ENCODE measurements at regions not wholly inside any gene's neighbourhood (a gene's known extent, or its start where the extent isn't known, plus 50 kb on each side); places are given as distances from the start of the nearest gene placed in this dataset.

- no peaks in the 10 kb centered on the region for H3K4me1 ChIP-seq (ENCODE audit: control insufficient read depth in 1 of 2, insufficient read depth in 2 of 2, low read length in 2 of 2)
- no peaks in the 10 kb centered on the region for H3K36me3 ChIP-seq (ENCODE audit: control insufficient read depth in 1 of 2, insufficient read depth in 2 of 2, low read length in 2 of 2)
- H3K9me3 ChIP-seq (ENCODE audit: control insufficient read depth in 1 of 2, low read length in 2 of 2): no peaks in the 10 kb centered on the region
- H3K4me3 ChIP-seq (ENCODE audit: low read depth in 1 of 2, low read length in 2 of 2): no peak overlapping the region
- no peaks in the 10 kb centered on the region for H3K27me3 ChIP-seq (ENCODE audit: low read depth, low read length)
- H3K27ac ChIP-seq (ENCODE audit: low read length): no peak overlapping the region
Observed at GRCh38 chr13:21796066-21796465, 125.2 kb downstream of the FGF9 start.

DNA sequence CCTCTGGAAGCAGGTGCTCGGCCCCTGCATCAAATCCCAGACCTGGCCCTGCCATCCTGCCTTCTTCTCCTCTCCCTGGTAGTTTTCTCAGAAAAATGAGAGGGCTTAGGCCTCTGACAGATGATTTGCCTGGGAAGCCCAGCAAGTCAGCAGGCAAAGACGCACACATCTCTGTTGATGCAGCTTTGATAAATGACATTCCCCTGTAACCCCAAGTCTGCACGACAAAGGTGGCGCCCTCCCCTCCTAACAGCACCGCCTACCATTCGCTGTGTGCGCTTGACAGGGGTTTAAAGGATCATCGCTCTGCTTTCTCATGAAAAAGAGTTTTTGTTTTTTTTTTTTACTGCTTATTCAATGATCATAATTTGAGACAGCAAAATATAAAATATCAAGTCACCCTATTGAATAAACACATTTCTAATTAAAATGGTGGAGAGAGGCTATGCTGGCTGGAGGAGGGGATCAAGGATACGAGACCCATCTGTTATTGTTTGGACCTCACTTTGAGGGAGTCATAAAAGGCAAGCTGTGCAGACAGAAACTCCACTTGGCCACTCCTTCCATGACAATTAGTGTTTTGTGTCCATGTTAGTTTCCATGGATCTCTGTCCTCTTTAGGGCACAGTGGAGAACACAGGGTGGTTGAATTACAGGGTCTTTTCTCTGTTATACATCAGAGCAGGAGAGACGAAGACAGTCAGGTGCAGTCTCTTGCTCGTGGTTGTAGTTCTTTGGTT lies 126.1 kb downstream of the FGF9 start:
- Histone ChIP-seq H3K4me3 (ENCODE audit: low read depth in 1 of 2, low read length in 2 of 2) (no peak overlapping the region), H3K36me3 (ENCODE audit: control insufficient read depth in 1 of 2, insufficient read depth in 2 of 2, low read length in 2 of 2) (no peaks in the 10 kb centered on the region), H3K27ac (ENCODE audit: low read length) (no peak overlapping the region), H3K27me3 (ENCODE audit: low read depth, low read length) (no peaks in the 10 kb centered on the region), H3K9me3 (ENCODE audit: control insufficient read depth in 1 of 2, low read length in 2 of 2) (no peaks in the 10 kb centered on the region), H3K4me1 (ENCODE audit: control insufficient read depth in 1 of 2, insufficient read depth in 2 of 2, low read length in 2 of 2) (no peaks in the 10 kb centered on the region)

GRCh38 chr13:21797736-21798135 lies 126.9 kb downstream of the FGF9 start:
- Histone ChIP-seq H3K4me3 (ENCODE audit: low read depth in 1 of 2, low read length in 2 of 2) (no peak overlapping the region), H3K4me1 (ENCODE audit: control insufficient read depth in 1 of 2, insufficient read depth in 2 of 2, low read length in 2 of 2) (no peaks in the 10 kb centered on the region), H3K9me3 (ENCODE audit: control insufficient read depth in 1 of 2, low read length in 2 of 2) (no peaks in the 10 kb centered on the region), H3K36me3 (ENCODE audit: control insufficient read depth in 1 of 2, insufficient read depth in 2 of 2, low read length in 2 of 2) (no peaks in the 10 kb centered on the region), H3K27ac (ENCODE audit: low read length) (no peak overlapping the region), H3K27me3 (ENCODE audit: low read depth, low read length) (no peaks in the 10 kb centered on the region)

GRCh38 chr13:21798181-21798580 lies 127.3 kb downstream of the FGF9 start:
- Histone ChIP-seq H3K27me3 (ENCODE audit: low read depth, low read length) (no peaks in the 10 kb centered on the region), H3K4me1 (ENCODE audit: control insufficient read depth in 1 of 2, insufficient read depth in 2 of 2, low read length in 2 of 2) (no peaks in the 10 kb centered on the region), H3K27ac (ENCODE audit: low read length) (no peak overlapping the region), H3K36me3 (ENCODE audit: control insufficient read depth in 1 of 2, insufficient read depth in 2 of 2, low read length in 2 of 2) (no peaks in the 10 kb centered on the region), H3K4me3 (ENCODE audit: low read depth in 1 of 2, low read length in 2 of 2) (no peak overlapping the region), H3K9me3 (ENCODE audit: control insufficient read depth in 1 of 2, low read length in 2 of 2) (no peaks in the 10 kb centered on the region)

- no peaks in the 10 kb centered on the region for H3K9me3 ChIP-seq (ENCODE audit: control insufficient read depth in 1 of 2, low read length in 2 of 2)
- H3K4me3 ChIP-seq (ENCODE audit: low read depth in 1 of 2, low read length in 2 of 2): no peak overlapping the region
- H3K4me1 ChIP-seq (ENCODE audit: control insufficient read depth in 1 of 2, insufficient read depth in 2 of 2, low read length in 2 of 2): no peaks in the 10 kb centered on the region
- H3K36me3 ChIP-seq (ENCODE audit: control insufficient read depth in 1 of 2, insufficient read depth in 2 of 2, low read length in 2 of 2): no peaks in the 10 kb centered on the region
- H3K27me3 ChIP-seq (ENCODE audit: low read depth, low read length): no peaks in the 10 kb centered on the region
- no peak overlapping the region for H3K27ac ChIP-seq (ENCODE audit: low read length)
Observed at GRCh38 chr13:21799671-21800070, 128.8 kb downstream of the FGF9 start.

DNA sequence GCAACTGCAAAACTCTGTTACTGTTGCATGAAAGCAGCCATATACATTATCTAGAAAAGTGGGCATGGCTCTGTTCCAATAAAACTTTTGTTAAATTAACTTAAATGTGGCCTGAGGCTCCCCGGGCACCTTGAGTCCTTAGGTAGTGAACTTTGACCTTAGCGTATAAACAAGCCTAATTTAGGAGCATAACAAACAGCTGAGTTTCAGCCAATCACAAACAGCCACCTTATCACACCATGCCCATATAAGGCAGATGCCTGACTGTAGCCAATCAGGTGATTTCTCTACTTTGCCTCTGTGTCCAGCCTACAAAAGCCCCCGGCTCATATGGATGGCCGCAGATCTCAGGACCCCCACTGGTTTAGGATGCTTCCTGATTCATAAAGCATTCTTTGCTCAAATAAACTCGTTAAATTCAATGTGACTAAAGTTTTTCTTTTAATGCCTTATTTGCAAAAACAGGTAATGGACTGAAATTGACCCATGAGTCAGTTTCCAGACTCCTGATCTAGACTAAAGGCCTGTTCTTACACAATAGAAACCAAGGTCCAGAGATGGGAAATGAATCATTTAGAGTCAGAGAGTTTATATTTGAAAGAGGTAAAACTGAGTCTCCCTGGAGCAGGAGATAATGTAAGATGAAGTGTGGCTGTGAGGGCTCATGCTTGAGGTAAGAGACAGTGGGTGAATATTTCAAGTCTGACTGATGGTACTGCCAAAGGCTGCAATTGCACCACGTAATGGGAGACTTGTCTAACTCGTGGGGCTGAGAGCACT lies 130.2 kb downstream of the FGF9 start:
- H3K9me3 ChIP-seq (ENCODE audit: control insufficient read depth in 1 of 2, low read length in 2 of 2): no peaks in the 10 kb centered on the region
- no peak overlapping the region for H3K4me3 ChIP-seq (ENCODE audit: low read depth in 1 of 2, low read length in 2 of 2)
- no peaks in the 10 kb centered on the region for H3K27me3 ChIP-seq (ENCODE audit: low read depth, low read length)
- H3K27ac ChIP-seq (ENCODE audit: low read length): no peak overlapping the region
- H3K36me3 ChIP-seq (ENCODE audit: control insufficient read depth in 1 of 2, insufficient read depth in 2 of 2, low read length in 2 of 2): no peaks in the 10 kb centered on the region
- H3K4me1 ChIP-seq (ENCODE audit: control insufficient read depth in 1 of 2, insufficient read depth in 2 of 2, low read length in 2 of 2): no peaks in the 10 kb centered on the region

- no peaks in the 10 kb centered on the region for H3K27me3 ChIP-seq (ENCODE audit: low read depth, low read length)
- no peak overlapping the region for H3K4me3 ChIP-seq (ENCODE audit: low read depth in 1 of 2, low read length in 2 of 2)
- no peaks in the 10 kb centered on the region for H3K4me1 ChIP-seq (ENCODE audit: control insufficient read depth in 1 of 2, insufficient read depth in 2 of 2, low read length in 2 of 2)
- H3K9me3 ChIP-seq (ENCODE audit: control insufficient read depth in 1 of 2, low read length in 2 of 2): no peaks in the 10 kb centered on the region
- H3K27ac ChIP-seq (ENCODE audit: low read length): no peak overlapping the region
- no peaks in the 10 kb centered on the region for H3K36me3 ChIP-seq (ENCODE audit: control insufficient read depth in 1 of 2, insufficient read depth in 2 of 2, low read length in 2 of 2)
Observed at GRCh38 chr13:21805733-21806132, 134.9 kb downstream of the FGF9 start.

DNA sequence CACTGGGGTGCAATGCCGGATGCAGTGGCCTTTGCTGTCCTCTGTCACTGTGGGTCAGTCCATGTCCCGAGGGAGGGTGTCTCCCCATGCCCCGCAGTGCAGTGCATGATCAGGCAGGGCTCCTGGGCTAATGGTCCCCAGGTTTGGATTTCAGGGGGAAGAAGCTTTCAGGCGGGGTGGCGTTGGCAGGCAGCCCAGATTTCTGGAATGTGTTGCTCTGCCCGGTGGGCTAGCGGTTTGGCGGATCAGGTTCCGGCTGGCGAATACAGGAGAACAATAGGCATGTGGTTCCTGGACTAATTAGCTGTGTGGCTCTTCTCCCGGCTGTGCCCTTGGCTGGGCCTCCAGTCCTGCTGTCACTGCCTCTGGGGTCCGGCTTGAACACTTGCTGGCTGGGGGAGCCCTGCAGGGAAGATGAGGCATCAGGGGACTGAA lies 141.3 kb downstream of the FGF9 start:
- H3K36me3 ChIP-seq (ENCODE audit: control insufficient read depth in 1 of 2, insufficient read depth in 2 of 2, low read length in 2 of 2): no peaks in the 10 kb centered on the region
- no peaks in the 10 kb centered on the region for H3K27me3 ChIP-seq (ENCODE audit: low read depth, low read length)
- no peaks in the 10 kb centered on the region for H3K4me1 ChIP-seq (ENCODE audit: control insufficient read depth in 1 of 2, insufficient read depth in 2 of 2, low read length in 2 of 2)
- H3K4me3 ChIP-seq (ENCODE audit: low read depth in 1 of 2, low read length in 2 of 2): no peak overlapping the region
- no peaks in the 10 kb centered on the region for H3K9me3 ChIP-seq (ENCODE audit: control insufficient read depth in 1 of 2, low read length in 2 of 2)
- H3K27ac ChIP-seq (ENCODE audit: low read length): no peak overlapping the region

GRCh38 chr13:21813110-21813509 lies 142.2 kb downstream of the FGF9 start:
- no peak overlapping the region for H3K27ac ChIP-seq (ENCODE audit: low read length)
- H3K27me3 ChIP-seq (ENCODE audit: low read depth, low read length): no peaks in the 10 kb centered on the region
- no peak overlapping the region for H3K4me3 ChIP-seq (ENCODE audit: low read depth in 1 of 2, low read length in 2 of 2)
- no peaks in the 10 kb centered on the region for H3K36me3 ChIP-seq (ENCODE audit: control insufficient read depth in 1 of 2, insufficient read depth in 2 of 2, low read length in 2 of 2)
- H3K9me3 ChIP-seq (ENCODE audit: control insufficient read depth in 1 of 2, low read length in 2 of 2): no peaks in the 10 kb centered on the region
- H3K4me1 ChIP-seq (ENCODE audit: control insufficient read depth in 1 of 2, insufficient read depth in 2 of 2, low read length in 2 of 2): no peaks in the 10 kb centered on the region

DNA sequence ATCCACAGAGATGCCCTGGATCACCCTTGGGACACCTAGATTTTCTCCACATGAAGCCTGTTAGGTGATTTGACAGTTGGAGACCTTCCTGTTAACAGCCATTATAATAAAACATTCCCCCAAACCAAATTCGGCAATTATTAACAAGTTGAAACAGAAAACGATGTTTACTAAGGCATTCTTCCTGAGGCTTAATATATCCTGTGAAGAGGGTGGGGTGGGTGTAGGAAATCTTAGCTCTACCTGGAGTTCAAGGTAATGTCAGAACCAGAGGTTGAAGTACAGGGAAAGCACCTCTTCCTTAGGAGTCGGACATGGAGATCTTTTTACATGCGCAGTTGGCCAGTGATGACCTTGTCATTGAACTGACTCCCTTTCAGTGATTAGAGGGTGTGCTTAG lies 143.0 kb downstream of the FGF9 start:
- Histone ChIP-seq H3K27ac (ENCODE audit: low read length) (no peak overlapping the region), H3K4me1 (ENCODE audit: control insufficient read depth in 1 of 2, insufficient read depth in 2 of 2, low read length in 2 of 2) (no peaks in the 10 kb centered on the region), H3K4me3 (ENCODE audit: low read depth in 1 of 2, low read length in 2 of 2) (no peak overlapping the region), H3K36me3 (ENCODE audit: control insufficient read depth in 1 of 2, insufficient read depth in 2 of 2, low read length in 2 of 2) (no peaks in the 10 kb centered on the region), H3K27me3 (ENCODE audit: low read depth, low read length) (no peaks in the 10 kb centered on the region), H3K9me3 (ENCODE audit: control insufficient read depth in 1 of 2, low read length in 2 of 2) (no peaks in the 10 kb centered on the region)

GRCh38 chr13:21814604-21815003 lies 143.7 kb downstream of the FGF9 start:
- Histone ChIP-seq H3K27me3 (ENCODE audit: low read depth, low read length) (no peaks in the 10 kb centered on the region), H3K36me3 (ENCODE audit: control insufficient read depth in 1 of 2, insufficient read depth in 2 of 2, low read length in 2 of 2) (no peaks in the 10 kb centered on the region), H3K9me3 (ENCODE audit: control insufficient read depth in 1 of 2, low read length in 2 of 2) (no peaks in the 10 kb centered on the region), H3K27ac (ENCODE audit: low read length) (no peak overlapping the region), H3K4me1 (ENCODE audit: control insufficient read depth in 1 of 2, insufficient read depth in 2 of 2, low read length in 2 of 2) (no peaks in the 10 kb centered on the region), H3K4me3 (ENCODE audit: low read depth in 1 of 2, low read length in 2 of 2) (no peak overlapping the region)
